Coronary artery (tissue), 2 donors: ENCODE measurements at regions not wholly inside any gene's neighbourhood (a gene's known extent, or its start where the extent isn't known, plus 50 kb on each side); places are given as distances from the start of the nearest gene placed in this dataset.

ENCODE experiments used
- DNase-seq: peaks from one replicate; pipeline ENCODE4 v3.0.0-alpha.2; 2017; ENCODE audit warnings: low spot score
- H3K27ac ChIP-seq, 2 donors: fragments of 200-600 bp; sonication (generic); one replicate each; pipeline ENCODE4 v1.5.1; 2016 to 2019
- H3K4me3 ChIP-seq: fragments of 200-600 bp; sonication (generic); 2 replicates; pipeline ENCODE4 v1.5.1; 2016; ENCODE audit warnings: mild to moderate bottlenecking, moderate library complexity
- TF ChIP-seq, protein P1 (sequence below): fragments of 200-600 bp; sonication (generic); IDR thresholded peaks from one replicate; pipeline ENCODE4 v1.5.1; 2019; ENCODE audit warnings: antibody characterized with exemption

DNA sequence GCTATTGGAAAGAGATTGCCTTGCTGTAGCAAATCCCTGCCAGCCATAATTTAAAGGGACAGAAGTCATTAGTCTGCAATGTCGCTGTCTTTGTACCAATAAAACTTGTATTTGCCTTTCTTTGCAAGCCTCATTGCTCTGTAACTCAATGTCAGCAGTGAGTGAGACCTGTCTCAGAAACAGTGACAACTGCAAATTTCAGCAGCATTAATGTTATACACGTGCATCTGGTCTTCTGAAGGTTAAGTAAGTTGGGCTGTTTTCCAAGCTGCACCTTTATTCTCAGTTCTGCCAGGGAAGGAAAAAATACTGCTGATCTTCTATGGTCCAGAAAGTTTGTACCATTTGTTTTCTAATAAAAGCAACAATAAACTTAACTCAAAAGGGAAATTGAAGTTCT, 543.1 kb downstream of the TRIML1 start:
- Histone ChIP-seq H3K4me3 (no peak overlapping the region), H3K27ac (no peak overlapping the region)
- TF ChIP-seq, protein P1, sequence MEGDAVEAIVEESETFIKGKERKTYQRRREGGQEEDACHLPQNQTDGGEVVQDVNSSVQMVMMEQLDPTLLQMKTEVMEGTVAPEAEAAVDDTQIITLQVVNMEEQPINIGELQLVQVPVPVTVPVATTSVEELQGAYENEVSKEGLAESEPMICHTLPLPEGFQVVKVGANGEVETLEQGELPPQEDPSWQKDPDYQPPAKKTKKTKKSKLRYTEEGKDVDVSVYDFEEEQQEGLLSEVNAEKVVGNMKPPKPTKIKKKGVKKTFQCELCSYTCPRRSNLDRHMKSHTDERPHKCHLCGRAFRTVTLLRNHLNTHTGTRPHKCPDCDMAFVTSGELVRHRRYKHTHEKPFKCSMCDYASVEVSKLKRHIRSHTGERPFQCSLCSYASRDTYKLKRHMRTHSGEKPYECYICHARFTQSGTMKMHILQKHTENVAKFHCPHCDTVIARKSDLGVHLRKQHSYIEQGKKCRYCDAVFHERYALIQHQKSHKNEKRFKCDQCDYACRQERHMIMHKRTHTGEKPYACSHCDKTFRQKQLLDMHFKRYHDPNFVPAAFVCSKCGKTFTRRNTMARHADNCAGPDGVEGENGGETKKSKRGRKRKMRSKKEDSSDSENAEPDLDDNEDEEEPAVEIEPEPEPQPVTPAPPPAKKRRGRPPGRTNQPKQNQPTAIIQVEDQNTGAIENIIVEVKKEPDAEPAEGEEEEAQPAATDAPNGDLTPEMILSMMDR: no peak
- DNase-seq: no peak

DNA sequence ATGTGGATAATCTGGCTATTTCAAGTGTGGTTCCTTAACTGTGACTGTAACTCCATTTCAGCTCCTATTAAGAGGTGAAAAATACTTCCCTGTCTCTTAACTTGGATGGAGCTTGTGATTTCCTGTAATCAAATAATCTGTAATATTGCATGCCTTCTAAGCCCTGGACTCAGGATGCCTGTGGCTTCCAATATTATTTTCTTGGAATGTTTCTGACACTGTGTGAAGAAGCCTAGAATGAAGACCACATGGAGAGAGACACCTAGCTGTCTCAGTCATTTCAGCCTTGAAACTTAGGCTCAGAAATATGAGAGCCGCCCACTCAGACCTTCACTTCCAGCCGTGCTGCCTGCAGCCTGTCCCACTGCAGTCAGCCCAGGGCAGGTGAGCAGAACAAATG, 544.3 kb downstream of the TRIML1 start:
- TF ChIP-seq, protein P1: no peak
- H3K27ac ChIP-seq: no peak overlapping the region
- H3K4me3 ChIP-seq: no peak overlapping the region
- DNase-seq: no peak

DNA sequence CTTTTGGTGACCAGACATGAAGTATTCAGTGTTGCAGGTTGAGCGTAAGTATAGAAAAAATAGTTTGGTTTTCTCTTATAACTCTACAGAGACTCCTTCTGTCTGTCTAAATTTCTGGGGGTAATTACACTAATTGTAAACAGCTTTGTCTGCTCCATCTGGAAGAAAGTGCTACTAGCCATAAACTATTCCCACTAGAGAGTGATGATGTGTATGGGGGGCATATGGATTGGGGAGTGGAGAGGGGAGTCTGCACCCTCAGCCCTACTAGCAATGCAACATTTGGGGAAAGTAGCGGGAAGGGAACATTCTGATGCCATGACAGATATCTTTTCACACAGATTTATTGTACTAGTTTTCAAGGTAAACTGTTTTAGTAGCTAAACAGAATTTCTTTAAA, 549.7 kb downstream of the TRIML1 start:
- TF ChIP-seq, protein P1: no peak
- H3K27ac ChIP-seq: no peak overlapping the region
- H3K4me3 ChIP-seq: no peak overlapping the region
- no peak for DNase-seq

DNA sequence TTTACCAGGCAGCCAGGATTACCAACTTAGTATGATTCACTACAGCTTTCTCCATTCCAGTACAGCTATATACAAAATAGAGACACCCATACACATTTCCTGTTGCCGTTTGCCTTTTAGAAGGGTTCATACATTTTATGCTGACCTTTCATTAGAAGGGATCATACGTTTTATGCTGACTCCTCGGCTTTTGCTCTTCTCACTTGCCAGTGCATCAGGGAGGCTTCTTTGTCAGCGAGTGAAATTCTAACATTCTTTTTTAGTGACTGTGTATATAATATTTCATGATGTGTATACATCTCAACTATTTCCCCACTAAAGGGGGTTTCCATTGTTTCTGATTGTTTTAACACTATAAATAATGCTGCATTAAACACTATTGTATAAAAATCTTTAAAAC, 552.6 kb downstream of the TRIML1 start:
- H3K4me3 ChIP-seq: no peak overlapping the region
- TF ChIP-seq, protein P1: no peak

DNA sequence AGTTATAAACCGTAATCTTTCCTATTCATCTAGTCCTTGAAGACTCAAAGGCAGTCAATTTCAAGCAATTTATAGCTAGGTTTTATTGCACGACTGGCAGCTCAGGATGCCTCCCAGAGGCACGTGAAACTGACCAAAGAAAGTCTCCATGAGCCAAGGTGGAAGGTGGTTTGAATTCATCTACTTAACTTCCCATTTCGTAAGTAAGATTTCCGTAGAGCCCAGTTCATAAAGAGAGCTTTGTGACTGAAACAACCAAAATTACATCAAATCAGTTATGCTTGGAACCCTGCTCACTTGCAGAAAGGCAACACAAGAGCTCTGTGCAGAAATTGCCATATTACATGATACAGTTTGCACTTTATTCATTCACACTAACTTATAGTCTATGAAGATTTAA, 556.0 kb downstream of the TRIML1 start:
- no peak for DNase-seq
- no peak overlapping the region for H3K4me3 ChIP-seq
- TF ChIP-seq, protein P1: no peak
- no peak overlapping the region for H3K27ac ChIP-seq

More for the DNA sequence above, 552.6 kb downstream of the TRIML1 start:
- no peak for DNase-seq
- no peak overlapping the region for H3K27ac ChIP-seq

DNA sequence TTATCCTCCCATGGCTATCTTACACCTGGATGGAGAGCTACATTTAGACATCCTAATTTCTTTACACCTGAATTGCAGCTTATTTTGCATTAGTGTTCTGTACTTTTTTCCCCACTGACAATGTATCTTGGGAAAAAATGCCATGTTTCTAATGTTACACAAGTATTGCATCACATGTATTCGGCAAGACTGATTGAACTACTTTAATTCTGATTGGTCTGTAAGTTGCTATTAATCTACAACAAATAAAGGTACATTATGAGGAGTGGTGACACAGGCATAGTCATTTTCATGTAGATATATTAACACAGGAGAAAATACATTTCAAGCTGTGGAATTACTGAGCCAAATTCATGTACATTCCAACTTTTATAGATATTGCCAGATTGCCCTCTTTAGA, 558.0 kb downstream of the TRIML1 start:
- TF ChIP-seq, protein P1: no peak
- Histone ChIP-seq H3K4me3 (no peak overlapping the region), H3K27ac (no peak overlapping the region)
- DNase-seq: no peak

DNA sequence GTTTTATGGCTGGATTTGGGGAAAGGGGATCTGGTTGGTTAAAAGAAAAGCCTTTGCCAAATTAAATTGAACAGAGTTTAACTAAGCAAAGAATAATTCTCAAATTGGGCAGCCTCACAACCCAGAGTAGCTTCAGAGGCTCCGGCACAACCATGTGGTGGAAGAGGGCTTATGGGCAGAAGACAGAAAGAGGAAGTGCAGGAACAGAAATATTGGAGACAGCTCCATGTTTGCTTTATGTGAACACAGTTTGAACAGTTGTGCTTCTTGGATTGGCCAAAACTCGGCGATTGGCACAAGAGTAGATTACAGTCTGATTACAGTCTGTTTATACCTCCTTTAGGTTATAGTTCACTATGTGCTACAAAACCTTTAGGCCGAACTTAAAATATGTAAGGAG, 562.7 kb downstream of the TRIML1 start:
- no peak for DNase-seq
- TF ChIP-seq, protein P1: no peak
- Histone ChIP-seq H3K27ac (no peak overlapping the region), H3K4me3 (no peak overlapping the region)
